ENCODE measurements at regions not wholly inside any gene's neighbourhood (a gene's known extent, or its start where the extent isn't known, plus 50 kb on each side); places are given as distances from the start of the nearest gene placed in this dataset.

GRCh38 chr1:80153762-80154161, 1147.2 kb upstream of the ADGRL4 start:
- Histone ChIP-seq H3K9me3 (ENCODE audit: low read length) (peaks cover 94% of the 10 kb centered on the region), H3K27me3 (ENCODE audit: control insufficient read depth in 1 of 2, insufficient read depth in 2 of 2, low read length in 2 of 2) (no peaks in the 10 kb centered on the region), H4K20me1 (ENCODE audit: insufficient read depth, low read length) (no peaks in the 10 kb centered on the region), H3K4me3 (replicated peaks in 1 of 3; ENCODE audit: insufficient read depth in 1 of 3, low read depth in 2 of 3, low read length in 3 of 3) (no peak overlapping the region), H2AFZ (ENCODE audit: low read length) (no peak overlapping the region), H3K4me1 (ENCODE audit: insufficient read depth, low read length) (no peaks in the 10 kb centered on the region), H3K36me3 (replicated peaks in 1 of 2; ENCODE audit: control insufficient read depth in 1 of 2, insufficient read depth in 2 of 2, low read length in 2 of 2) (no peaks in the 10 kb centered on the region), H3K9ac (ENCODE audit: insufficient read depth, low read depth, low read length) (no peak overlapping the region), H3K27ac (ENCODE audit: extremely low read length, insufficient read depth, low read length) (no peak overlapping the region), H3K4me2 (ENCODE audit: low read depth, low read length) (no peak overlapping the region), H3K79me2 (ENCODE audit: insufficient read depth, low read length) (no peaks in the 10 kb centered on the region)
- ChIA-PET CTCF (ENCODE audit: low intra/inter-chr PET ratio, low total read pairs) (no interaction called here), POLR2A (no interaction called here)
- intact Hi-C loops (cut with micrococcal nuclease; ENCODE audit: unreplicated experiment) (no loop called here), in situ Hi-C loops (cut with HindIII; ENCODE audit: extremely low pct_ligation_motif_present, low pct_unique_long_range_greater_than_20kb) (no loop called here)
- DNase-seq (ENCODE audit: low spot score) (no peak), FAIRE-seq (no peak), ATAC-seq (no peak)
- no TSS peak for BruUV-seq (replicated peaks)
- TF ChIP-seq BRF2 (CRISPR knock-in tag; IDR thresholded peaks at IDR 0.05) (no peak), ZNF138 (CRISPR knock-in tag; IDR thresholded peaks at IDR 0.05; ENCODE audit: low read depth) (no peak), ZBTB39 (CRISPR knock-in tag; IDR thresholded peaks at IDR 0.05) (no peak), ZNF605 (CRISPR knock-in tag; IDR thresholded peaks at IDR 0.05) (no peak), HCFC1 (IDR thresholded peaks at IDR 0.05; ENCODE audit: low read depth, low read length) (no peak), ZNF549 (CRISPR knock-in tag; IDR thresholded peaks at IDR 0.05) (no peak), FOXA3 (CRISPR knock-in tag; IDR thresholded peaks at IDR 0.05) (no peak), ZNF292 (CRISPR knock-in tag; IDR thresholded peaks at IDR 0.05; ENCODE audit: borderline replicate concordance, low read depth) (no peak), PHF8 (CRISPR knock-in tag; IDR thresholded peaks at IDR 0.05) (no peak), AHR (CRISPR knock-in tag; IDR thresholded peaks at IDR 0.05) (no peak)
- TF ChIP-seq, protein P1, sequence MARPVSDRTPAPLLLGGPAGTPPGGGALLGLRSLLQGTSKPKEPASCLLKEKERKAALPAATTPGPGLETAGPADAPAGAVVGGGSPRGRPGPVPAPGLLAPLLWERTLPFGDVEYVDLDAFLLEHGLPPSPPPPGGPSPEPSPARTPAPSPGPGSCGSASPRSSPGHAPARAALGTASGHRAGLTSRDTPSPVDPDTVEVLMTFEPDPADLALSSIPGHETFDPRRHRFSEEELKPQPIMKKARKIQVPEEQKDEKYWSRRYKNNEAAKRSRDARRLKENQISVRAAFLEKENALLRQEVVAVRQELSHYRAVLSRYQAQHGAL (CRISPR knock-in tag; IDR thresholded peaks at IDR 0.05; ENCODE audit: not compliant biosample characterization), result no peak
- WGBS (ENCODE audit: low lambda C conversion rate), result 55% methylated on average over 3 of the region's 4 CpGs

Measured in HepG2 (cell line).